ENCODE measurements at regions not wholly inside any gene's neighbourhood (a gene's known extent, or its start where the extent isn't known, plus 50 kb on each side); places are given as distances from the start of the nearest gene placed in this dataset.

DNA sequence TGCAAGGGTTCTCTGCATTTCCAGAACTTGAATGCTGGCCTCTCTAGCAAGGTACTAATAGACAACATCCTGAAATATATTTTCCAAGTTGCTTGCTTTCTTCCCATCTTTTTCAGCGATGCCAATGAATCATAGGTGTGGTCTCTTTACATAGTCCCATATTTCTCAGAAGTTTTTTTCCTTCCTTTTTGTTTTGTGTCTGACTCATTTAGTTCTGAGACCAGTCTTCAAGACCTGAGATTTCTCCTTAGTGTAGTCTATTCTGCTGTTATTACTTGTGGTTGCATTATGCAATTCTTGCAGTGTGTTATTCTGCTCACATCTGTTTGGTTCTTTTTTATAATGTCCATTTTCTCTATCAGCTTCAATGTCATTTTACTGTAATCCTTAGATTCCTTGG, 1265.0 kb upstream of the ALCAM start:
- TF ChIP-seq, protein P1, sequence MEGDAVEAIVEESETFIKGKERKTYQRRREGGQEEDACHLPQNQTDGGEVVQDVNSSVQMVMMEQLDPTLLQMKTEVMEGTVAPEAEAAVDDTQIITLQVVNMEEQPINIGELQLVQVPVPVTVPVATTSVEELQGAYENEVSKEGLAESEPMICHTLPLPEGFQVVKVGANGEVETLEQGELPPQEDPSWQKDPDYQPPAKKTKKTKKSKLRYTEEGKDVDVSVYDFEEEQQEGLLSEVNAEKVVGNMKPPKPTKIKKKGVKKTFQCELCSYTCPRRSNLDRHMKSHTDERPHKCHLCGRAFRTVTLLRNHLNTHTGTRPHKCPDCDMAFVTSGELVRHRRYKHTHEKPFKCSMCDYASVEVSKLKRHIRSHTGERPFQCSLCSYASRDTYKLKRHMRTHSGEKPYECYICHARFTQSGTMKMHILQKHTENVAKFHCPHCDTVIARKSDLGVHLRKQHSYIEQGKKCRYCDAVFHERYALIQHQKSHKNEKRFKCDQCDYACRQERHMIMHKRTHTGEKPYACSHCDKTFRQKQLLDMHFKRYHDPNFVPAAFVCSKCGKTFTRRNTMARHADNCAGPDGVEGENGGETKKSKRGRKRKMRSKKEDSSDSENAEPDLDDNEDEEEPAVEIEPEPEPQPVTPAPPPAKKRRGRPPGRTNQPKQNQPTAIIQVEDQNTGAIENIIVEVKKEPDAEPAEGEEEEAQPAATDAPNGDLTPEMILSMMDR (IDR thresholded peaks at IDR 0.05), result no peak
- no peak for TF ChIP-seq POLR2AphosphoS2 (conservative IDR thresholded peaks at IDR 0.05; ENCODE audit: low read length)
- TF ChIP-seq POLR2A (IDR thresholded peaks at IDR 0.05; ENCODE audit: low read length), result no peak
- TF ChIP-seq ZFP36 (IDR thresholded peaks at IDR 0.05; ENCODE audit: borderline replicate concordance, partially characterized antibody), result no peak
- no peak for TF ChIP-seq ESRRA (IDR thresholded peaks at IDR 0.05; ENCODE audit: borderline replicate concordance, low read length)
- TF ChIP-seq FOSL2 (IDR thresholded peaks at IDR 0.05), result no peak
- no peak for TF ChIP-seq FOSL2 (CRISPR knock-in tag; IDR thresholded peaks at IDR 0.05)
- no peak for TF ChIP-seq RFX5 (IDR thresholded peaks at IDR 0.05)
- TF ChIP-seq PHF8 (IDR thresholded peaks at IDR 0.05; ENCODE audit: borderline replicate concordance, low read depth), result no peak

Data from A549 (cell line).